IPS-20b (cell line): ENCODE measurements at regions not wholly inside any gene's neighbourhood (a gene's known extent, or its start where the extent isn't known, plus 50 kb on each side); places are given as distances from the start of the nearest gene placed in this dataset.

Experiments used
- H3K27ac ChIP-seq: one replicate; pipeline ENCODE4 v1.5.1; 2013; ENCODE audit warnings: low read length
- H3K27me3 ChIP-seq: 2 replicates; pipeline ENCODE4 v1.6.1; 2013; ENCODE audit warnings: mild to moderate bottlenecking, low read length, inconsistent platforms; ENCODE audit not compliant: insufficient read depth
- H3K36me3 ChIP-seq: 2 replicates; pipeline ENCODE4 v1.6.1; 2013; ENCODE audit warnings: low read depth, mild to moderate bottlenecking, inconsistent platforms, low read length, moderate library complexity; ENCODE audit not compliant: insufficient read depth
- H3K4me1 ChIP-seq: 2 replicates; pipeline ENCODE4 v1.6.1; 2013; ENCODE audit warnings: mild to moderate bottlenecking, control low read depth, inconsistent platforms, low read length, moderate library complexity; ENCODE audit not compliant: insufficient read depth
- H3K4me3 ChIP-seq: 2 replicates; pipeline ENCODE4 v1.5.1; 2013; ENCODE audit warnings: mild to moderate bottlenecking, low read length, inconsistent platforms
- H3K9ac ChIP-seq: 2 replicates; pipeline ENCODE4 v1.6.1; 2013; ENCODE audit warnings: low read depth, mild to moderate bottlenecking, inconsistent platforms, low read length, moderate library complexity
- H3K9me3 ChIP-seq: 2 replicates; pipeline ENCODE4 v1.6.1; 2013; ENCODE audit warnings: mild to moderate bottlenecking, low read depth, low read length, inconsistent platforms; ENCODE audit not compliant: insufficient read depth

GRCh38 chr14:86022031-86022629, 492.2 kb downstream of the FLRT2 start:
- Histone ChIP-seq H3K4me3 (no peak overlapping the region), H3K4me1 (no peaks in the 10 kb centered on the region), H3K9ac (no peak overlapping the region), H3K9me3 (peaks cover 5% of the 10 kb centered on the region; the same call in 1 of the 2 replicates), H3K27ac (no peak overlapping the region), H3K27me3 (no peaks in the 10 kb centered on the region), H3K36me3 (no peaks in the 10 kb centered on the region)

GRCh38 chr14:86020841-86021240, 490.9 kb downstream of the FLRT2 start:
- Histone ChIP-seq H3K4me3 (no peak overlapping the region), H3K4me1 (no peaks in the 10 kb centered on the region)

GRCh38 chr14:86015941-86016340, 486.0 kb downstream of the FLRT2 start:
- no peaks in the 10 kb centered on the region for H3K36me3 ChIP-seq
- H3K9me3 ChIP-seq = no peaks in the 10 kb centered on the region
- no peak overlapping the region for H3K4me3 ChIP-seq
- no peak overlapping the region for H3K27ac ChIP-seq
- peaks cover 8% of the 10 kb centered on the region; the same call in 1 of the 2 replicates for H3K4me1 ChIP-seq
- H3K27me3 ChIP-seq = no peaks in the 10 kb centered on the region
- no peak overlapping the region for H3K9ac ChIP-seq

More at GRCh38 chr14:86020841-86021240, 490.9 kb downstream of the FLRT2 start:
- Histone ChIP-seq H3K27me3 (no peaks in the 10 kb centered on the region), H3K36me3 (no peaks in the 10 kb centered on the region), H3K27ac (no peak overlapping the region), H3K9me3 (no peaks in the 10 kb centered on the region), H3K9ac (no peak overlapping the region)

GRCh38 chr14:86015511-86015910, 485.6 kb downstream of the FLRT2 start:
- H3K9me3 ChIP-seq = no peaks in the 10 kb centered on the region
- no peak overlapping the region for H3K27ac ChIP-seq
- H3K4me3 ChIP-seq = no peak overlapping the region
- peaks cover 8% of the 10 kb centered on the region; the same call in 1 of the 2 replicates for H3K4me1 ChIP-seq
- H3K36me3 ChIP-seq = no peaks in the 10 kb centered on the region
- no peaks in the 10 kb centered on the region for H3K27me3 ChIP-seq
- no peak overlapping the region for H3K9ac ChIP-seq

- Histone ChIP-seq H3K27ac (no peak overlapping the region), H3K9ac (no peak overlapping the region), H3K36me3 (no peaks in the 10 kb centered on the region), H3K4me1 (peaks cover 8% of the 10 kb centered on the region; the same call in 1 of the 2 replicates), H3K9me3 (no peaks in the 10 kb centered on the region), H3K4me3 (no peak overlapping the region), H3K27me3 (no peaks in the 10 kb centered on the region)
Observed at GRCh38 chr14:86013641-86014040, 483.7 kb downstream of the FLRT2 start.

GRCh38 chr14:86012461-86012860, 482.5 kb downstream of the FLRT2 start:
- no peaks in the 10 kb centered on the region for H3K9me3 ChIP-seq
- no peak overlapping the region for H3K9ac ChIP-seq
- H3K36me3 ChIP-seq = no peaks in the 10 kb centered on the region
- H3K4me1 ChIP-seq = peaks cover 8% of the 10 kb centered on the region; the same call in 1 of the 2 replicates
- no peak overlapping the region for H3K4me3 ChIP-seq
- H3K27ac ChIP-seq = no peak overlapping the region
- no peaks in the 10 kb centered on the region for H3K27me3 ChIP-seq

- H3K4me3 ChIP-seq = no peak overlapping the region
- H3K36me3 ChIP-seq = no peaks in the 10 kb centered on the region
- H3K4me1 ChIP-seq = no peaks in the 10 kb centered on the region
- H3K27ac ChIP-seq = no peak overlapping the region
- H3K9ac ChIP-seq = no peak overlapping the region
- H3K27me3 ChIP-seq = no peaks in the 10 kb centered on the region
- H3K9me3 ChIP-seq = no peaks in the 10 kb centered on the region
Observed at GRCh38 chr14:86003998-86004397, 474.1 kb downstream of the FLRT2 start.

GRCh38 chr14:85996551-85996950, 466.6 kb downstream of the FLRT2 start:
- H3K9me3 ChIP-seq = no peaks in the 10 kb centered on the region
- H3K27ac ChIP-seq = no peak overlapping the region
- no peaks in the 10 kb centered on the region for H3K27me3 ChIP-seq
- H3K4me1 ChIP-seq = no peaks in the 10 kb centered on the region
- no peaks in the 10 kb centered on the region for H3K36me3 ChIP-seq
- H3K9ac ChIP-seq = no peak overlapping the region
- H3K4me3 ChIP-seq = no peak overlapping the region

- Histone ChIP-seq H3K9ac (no peak overlapping the region), H3K4me1 (no peaks in the 10 kb centered on the region), H3K36me3 (no peaks in the 10 kb centered on the region), H3K27ac (no peak overlapping the region), H3K27me3 (no peaks in the 10 kb centered on the region), H3K4me3 (no peak overlapping the region), H3K9me3 (no peaks in the 10 kb centered on the region)
Observed at GRCh38 chr14:85991156-85991555, 461.2 kb downstream of the FLRT2 start.

- H3K4me3 ChIP-seq = no peak overlapping the region
- no peak overlapping the region for H3K9ac ChIP-seq
- no peaks in the 10 kb centered on the region for H3K27me3 ChIP-seq
- H3K9me3 ChIP-seq = no peaks in the 10 kb centered on the region
- no peaks in the 10 kb centered on the region for H3K36me3 ChIP-seq
- no peaks in the 10 kb centered on the region for H3K4me1 ChIP-seq
- H3K27ac ChIP-seq = no peak overlapping the region
Observed at GRCh38 chr14:85987907-85988306, 458.0 kb downstream of the FLRT2 start.

GRCh38 chr14:85987292-85987691, 457.3 kb downstream of the FLRT2 start:
- Histone ChIP-seq H3K4me1 (no peaks in the 10 kb centered on the region), H3K27ac (no peak overlapping the region), H3K27me3 (no peaks in the 10 kb centered on the region), H3K9ac (no peak overlapping the region), H3K4me3 (no peak overlapping the region), H3K9me3 (no peaks in the 10 kb centered on the region), H3K36me3 (no peaks in the 10 kb centered on the region)

GRCh38 chr14:85978582-85979250, 448.8 kb downstream of the FLRT2 start:
- Histone ChIP-seq H3K9me3 (peaks cover 16% of the 10 kb centered on the region), H3K4me3 (no peak overlapping the region), H3K4me1 (no peaks in the 10 kb centered on the region), H3K9ac (no peak overlapping the region), H3K27me3 (no peaks in the 10 kb centered on the region), H3K27ac (no peak overlapping the region), H3K36me3 (no peaks in the 10 kb centered on the region)
